ENCODE measurements at regions not wholly inside any gene's neighbourhood (a gene's known extent, or its start where the extent isn't known, plus 50 kb on each side); places are given as distances from the start of the nearest gene placed in this dataset.

DNA sequence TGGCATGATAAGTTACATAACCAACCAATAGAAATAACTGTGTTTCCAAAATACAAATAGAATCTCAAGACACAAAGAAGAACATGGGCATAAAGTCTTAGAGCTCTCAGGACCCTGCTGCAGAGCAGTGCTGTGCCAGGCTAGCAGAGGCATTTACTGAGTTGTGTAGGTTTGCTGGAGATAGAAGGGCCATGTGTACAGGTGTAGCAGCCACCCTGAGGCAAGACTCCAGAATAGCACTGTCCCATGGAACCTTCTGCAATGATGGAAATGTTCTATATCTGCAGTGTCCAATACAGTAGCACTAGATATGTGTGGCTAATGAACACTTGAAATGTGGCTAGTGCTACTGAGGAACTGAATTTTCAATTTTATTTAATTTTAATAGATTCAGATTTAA, 267.0 kb upstream of the UMPS start:
- DNase-seq (ENCODE audit: low read depth), result no peak
- TF ChIP-seq, protein P1, sequence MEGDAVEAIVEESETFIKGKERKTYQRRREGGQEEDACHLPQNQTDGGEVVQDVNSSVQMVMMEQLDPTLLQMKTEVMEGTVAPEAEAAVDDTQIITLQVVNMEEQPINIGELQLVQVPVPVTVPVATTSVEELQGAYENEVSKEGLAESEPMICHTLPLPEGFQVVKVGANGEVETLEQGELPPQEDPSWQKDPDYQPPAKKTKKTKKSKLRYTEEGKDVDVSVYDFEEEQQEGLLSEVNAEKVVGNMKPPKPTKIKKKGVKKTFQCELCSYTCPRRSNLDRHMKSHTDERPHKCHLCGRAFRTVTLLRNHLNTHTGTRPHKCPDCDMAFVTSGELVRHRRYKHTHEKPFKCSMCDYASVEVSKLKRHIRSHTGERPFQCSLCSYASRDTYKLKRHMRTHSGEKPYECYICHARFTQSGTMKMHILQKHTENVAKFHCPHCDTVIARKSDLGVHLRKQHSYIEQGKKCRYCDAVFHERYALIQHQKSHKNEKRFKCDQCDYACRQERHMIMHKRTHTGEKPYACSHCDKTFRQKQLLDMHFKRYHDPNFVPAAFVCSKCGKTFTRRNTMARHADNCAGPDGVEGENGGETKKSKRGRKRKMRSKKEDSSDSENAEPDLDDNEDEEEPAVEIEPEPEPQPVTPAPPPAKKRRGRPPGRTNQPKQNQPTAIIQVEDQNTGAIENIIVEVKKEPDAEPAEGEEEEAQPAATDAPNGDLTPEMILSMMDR (IDR thresholded peaks at IDR 0.05; ENCODE audit: control insufficient read depth, insufficient read depth, low read depth, low read length, missing control alignments), result no peak
- H3K4me3 ChIP-seq (ENCODE audit: control insufficient read depth, low read depth, low read length), result no peak overlapping the region

DNA sequence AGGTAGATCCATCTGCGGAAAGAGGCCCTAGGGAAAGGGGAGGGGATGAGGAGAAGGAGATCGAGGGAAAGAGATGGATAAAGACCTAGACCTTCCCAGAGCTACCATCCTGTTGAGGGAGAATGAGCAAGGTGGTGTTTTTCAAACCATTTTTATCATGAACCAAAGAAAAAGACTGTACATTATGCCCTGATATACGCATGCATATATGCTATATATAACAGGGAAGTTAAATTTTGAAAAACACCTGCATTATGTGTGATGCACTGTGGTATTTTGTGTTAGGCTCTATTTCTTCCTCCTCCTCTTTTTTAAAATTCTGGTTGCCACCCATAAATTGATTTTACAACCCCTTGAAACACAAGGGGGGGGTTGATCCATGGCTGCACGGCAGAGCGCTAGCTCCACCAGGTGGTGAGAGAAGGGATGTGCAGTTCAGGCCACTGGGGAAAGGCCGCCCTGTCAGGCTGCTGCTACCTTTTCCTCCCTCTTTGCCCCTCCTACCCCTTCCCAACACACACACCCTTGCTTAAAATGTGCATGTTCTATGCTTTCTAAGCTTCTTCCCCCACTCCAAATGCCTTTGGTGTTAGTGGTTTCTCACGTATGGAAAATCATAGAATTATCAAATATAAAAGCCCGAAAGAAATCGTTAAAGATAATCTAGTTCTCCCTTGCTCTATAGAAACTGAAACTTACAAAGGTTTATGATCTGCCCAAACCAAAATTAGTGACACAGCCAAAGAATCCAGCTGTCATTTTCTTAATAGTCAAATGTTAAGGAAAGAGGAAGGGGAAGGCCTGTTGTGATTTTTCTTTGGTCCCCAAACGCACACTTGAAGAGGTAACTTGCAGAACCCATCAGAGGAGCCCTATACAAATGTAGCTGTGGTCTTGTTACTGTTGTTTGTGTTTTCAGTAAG, 262.0 kb upstream of the UMPS start:
- TF ChIP-seq, protein P1 (IDR thresholded peaks at IDR 0.05; ENCODE audit: control insufficient read depth, insufficient read depth, low read depth, low read length, missing control alignments), result peak; percentile 99
- no peak overlapping the region for H3K4me3 ChIP-seq (ENCODE audit: control insufficient read depth, low read depth, low read length)
- DNase-seq (ENCODE audit: low read depth), result no peak

DNA sequence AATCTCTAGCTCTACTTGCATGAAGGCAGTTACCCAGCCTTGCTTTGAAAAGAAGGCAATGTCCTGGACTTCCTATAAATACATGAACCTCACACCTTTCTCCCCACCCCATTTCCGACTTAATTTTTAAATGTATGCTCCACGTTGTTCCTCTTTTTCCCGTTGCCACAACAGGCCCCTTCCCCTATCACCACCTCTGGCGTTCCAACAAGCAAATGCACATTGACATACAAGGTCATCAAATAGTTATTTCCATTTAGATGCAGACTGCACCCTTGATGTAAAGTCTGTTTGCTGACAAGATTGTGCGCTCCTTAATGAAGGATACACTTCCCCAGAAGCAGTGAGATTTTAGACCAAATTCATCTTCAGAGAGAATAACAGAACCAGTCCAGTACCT, 260.7 kb upstream of the UMPS start:
- TF ChIP-seq, protein P1 (IDR thresholded peaks at IDR 0.05; ENCODE audit: control insufficient read depth, insufficient read depth, low read depth, low read length, missing control alignments), result no peak
- no peak for DNase-seq (ENCODE audit: low read depth)
- no peak overlapping the region for H3K4me3 ChIP-seq (ENCODE audit: control insufficient read depth, low read depth, low read length)

DNA sequence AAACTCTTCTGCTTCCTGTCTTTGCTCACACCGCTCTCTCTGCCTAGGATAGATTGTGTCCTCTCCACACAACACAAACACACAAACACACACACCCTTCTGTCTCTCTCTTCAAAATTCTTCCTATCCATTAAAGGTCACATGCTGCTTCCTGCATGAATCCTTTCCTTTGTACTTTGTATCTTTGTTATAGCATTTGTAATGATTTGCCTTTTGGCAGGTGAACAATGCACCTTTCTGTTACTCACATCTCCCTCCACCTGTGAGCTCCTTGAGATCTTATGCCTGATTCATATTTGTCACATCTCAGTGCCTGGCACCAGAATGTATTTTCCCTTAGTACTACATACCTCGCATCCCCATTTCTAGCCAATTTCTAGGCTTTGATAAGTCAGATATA, 251.4 kb upstream of the UMPS start:
- H3K4me3 ChIP-seq (ENCODE audit: control insufficient read depth, low read depth, low read length), result no peak overlapping the region
- DNase-seq (ENCODE audit: low read depth), result no peak
- TF ChIP-seq, protein P1 (IDR thresholded peaks at IDR 0.05; ENCODE audit: control insufficient read depth, insufficient read depth, low read depth, low read length, missing control alignments), result no peak

DNA sequence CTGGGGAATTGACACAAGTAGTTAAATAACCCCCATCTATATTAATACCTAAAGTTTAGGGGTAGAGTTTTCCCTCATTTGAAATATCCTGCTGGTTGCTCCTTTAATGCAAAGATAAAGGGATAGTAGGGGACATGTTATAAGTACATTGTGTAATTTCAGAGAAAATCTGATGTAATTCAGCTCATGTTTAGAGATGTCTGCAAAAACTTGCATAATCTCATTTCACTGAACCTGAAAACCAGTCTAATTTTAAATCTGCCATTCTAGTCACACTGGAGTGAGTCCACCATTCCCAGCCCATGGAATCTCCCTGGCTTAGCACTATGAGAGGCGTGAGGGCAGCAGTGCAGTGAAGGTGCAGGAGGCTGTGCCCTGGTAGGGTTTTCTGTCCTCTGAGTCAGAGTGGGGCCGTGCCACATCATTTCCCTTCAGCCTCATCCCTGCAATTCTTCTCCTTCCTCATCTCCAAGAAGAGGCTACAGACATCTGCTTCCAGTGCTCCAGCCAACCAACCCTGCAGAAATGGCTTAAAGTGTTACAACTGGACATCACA, 246.3 kb upstream of the UMPS start:
- no peak overlapping the region for H3K4me3 ChIP-seq (ENCODE audit: control insufficient read depth, low read depth, low read length)
- no peak for DNase-seq (ENCODE audit: low read depth)
- TF ChIP-seq, protein P1 (IDR thresholded peaks at IDR 0.05; ENCODE audit: control insufficient read depth, insufficient read depth, low read depth, low read length, missing control alignments), result no peak

DNA sequence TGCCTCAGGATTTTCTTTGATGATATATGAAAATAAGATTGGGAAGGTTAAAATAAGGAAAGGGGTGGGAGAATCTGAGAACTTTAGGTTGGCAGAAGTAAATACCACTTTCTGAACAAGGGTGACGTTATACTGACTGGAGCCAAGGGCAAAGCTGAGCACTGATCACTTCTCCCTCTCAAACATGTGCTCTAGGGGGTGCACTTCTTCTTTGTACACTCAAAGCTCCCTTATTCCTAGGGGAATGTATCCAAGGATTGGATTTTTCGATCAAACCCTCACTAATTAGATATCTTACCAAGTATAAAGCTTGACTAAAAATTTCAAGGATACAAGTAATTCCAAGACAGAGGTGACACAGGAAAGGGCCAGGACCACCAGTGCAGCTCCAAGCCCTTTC, 243.9 kb upstream of the UMPS start:
- TF ChIP-seq, protein P1 (IDR thresholded peaks at IDR 0.05; ENCODE audit: control insufficient read depth, insufficient read depth, low read depth, low read length, missing control alignments), result peak; percentile 18
- DNase-seq (ENCODE audit: low read depth), result no peak
- H3K4me3 ChIP-seq (ENCODE audit: control insufficient read depth, low read depth, low read length), result no peak overlapping the region
